Activated CD4-positive, CD25-positive, alpha-beta regulatory T cell treated with anti-CD3 and anti-CD28 coated beads, Interleukin-2, amount 50 U/mL, for 24 hours (primary cell): ENCODE measurements at regions not wholly inside any gene's neighbourhood (a gene's known extent, or its start where the extent isn't known, plus 50 kb on each side); places are given as distances from the start of the nearest gene placed in this dataset.
"Not testable (repeated sequence)": the region's sequence is repeated elsewhere in the genome, so short reads cannot be mapped to it uniquely, and the experiment has no call there.

ENCODE experiments used
- ATAC-seq, 2 donors: fragments of 150-1000 bp; cut with Tn5 transposase; one replicate each; pipeline ENCODE4 v1.10.0; 2021; ENCODE audit warnings: mild to moderate bottlenecking in 1 of 2, moderate library complexity in 1 of 2

GRCh38 chr16:48003206-48003907, 152.4 kb downstream of the ABCC12 start:
- ATAC-seq, result no peak

DNA sequence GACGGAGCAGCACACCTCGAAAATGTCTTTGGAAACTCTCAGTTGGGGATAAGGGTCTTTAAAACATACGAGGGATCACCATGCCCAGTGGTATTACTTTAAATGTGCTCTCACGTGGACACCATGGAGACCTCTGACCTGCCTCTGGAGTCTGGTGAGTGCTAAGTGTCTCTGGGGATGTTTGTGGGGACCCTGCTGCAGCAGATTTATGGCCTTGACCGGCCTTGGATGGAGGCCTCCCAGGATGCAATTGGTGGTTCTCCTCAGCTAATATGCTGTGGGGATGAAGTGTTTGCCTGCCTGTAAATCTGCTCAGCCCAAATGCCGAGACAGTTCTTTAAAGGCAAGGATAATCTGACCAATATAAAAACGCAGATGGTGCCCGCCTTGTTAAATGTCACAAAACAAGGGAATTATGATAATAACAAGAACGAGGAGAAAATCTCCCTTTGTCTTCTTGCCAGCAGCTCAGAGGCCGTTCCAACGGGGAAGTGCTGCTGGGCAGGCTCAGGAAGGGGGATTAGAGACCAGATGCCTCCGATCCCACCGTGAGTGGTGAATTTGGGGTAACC, 154.4 kb downstream of the ABCC12 start:
- ATAC-seq, result no peak

DNA sequence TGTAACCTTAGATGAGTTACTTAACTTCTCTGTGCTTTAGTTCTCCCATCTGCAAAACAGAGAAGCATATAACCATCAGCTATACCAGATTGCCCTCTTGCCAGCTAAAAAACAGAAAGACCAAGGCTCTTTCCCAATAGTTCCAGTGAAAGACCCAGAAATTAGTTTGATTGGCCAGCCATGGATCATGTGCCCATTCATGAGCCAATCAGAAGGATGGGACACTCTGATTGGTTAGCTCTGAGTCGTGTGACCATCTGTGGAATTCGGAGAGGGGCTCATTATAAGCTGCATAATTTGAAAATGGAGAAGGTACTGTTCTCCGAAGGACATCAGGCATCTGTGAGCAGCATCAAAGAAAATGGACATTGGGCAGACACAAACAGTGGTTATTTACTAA, 155.2 kb downstream of the ABCC12 start:
- no peak for ATAC-seq

- no peak for ATAC-seq
Measured at GRCh38 chr16:47999595-47999994, 156.2 kb downstream of the ABCC12 start.

GRCh38 chr16:47995354-47995753, 160.4 kb downstream of the ABCC12 start:
- no peak for ATAC-seq

- ATAC-seq, result no peak
Measured at GRCh38 chr16:47991491-47991890, 164.3 kb downstream of the ABCC12 start.

GRCh38 chr16:47990676-47991075, 165.1 kb downstream of the ABCC12 start:
- no peak for ATAC-seq

DNA sequence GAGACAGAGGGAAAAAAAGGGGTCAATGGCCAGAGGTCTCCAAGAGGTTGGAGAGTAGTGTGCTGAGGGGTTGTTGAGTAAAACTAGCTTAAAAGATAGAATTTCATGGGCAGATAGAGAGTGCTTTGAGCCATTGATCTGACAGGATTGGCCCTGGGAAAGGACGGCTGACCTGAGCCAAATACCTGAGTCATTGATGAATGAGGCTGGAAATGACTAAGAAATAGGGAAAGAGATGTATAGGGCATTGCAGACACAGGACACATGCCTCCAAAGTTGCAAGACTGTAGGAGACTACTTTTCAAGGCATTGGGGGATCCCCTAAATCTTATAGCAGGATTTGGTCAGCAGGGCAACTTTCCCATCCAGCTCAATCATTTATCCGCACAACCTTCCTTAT, 168.7 kb downstream of the ABCC12 start:
- ATAC-seq, result no peak

- no peak for ATAC-seq
Measured at GRCh38 chr16:47986031-47986430, 169.8 kb downstream of the ABCC12 start.

DNA sequence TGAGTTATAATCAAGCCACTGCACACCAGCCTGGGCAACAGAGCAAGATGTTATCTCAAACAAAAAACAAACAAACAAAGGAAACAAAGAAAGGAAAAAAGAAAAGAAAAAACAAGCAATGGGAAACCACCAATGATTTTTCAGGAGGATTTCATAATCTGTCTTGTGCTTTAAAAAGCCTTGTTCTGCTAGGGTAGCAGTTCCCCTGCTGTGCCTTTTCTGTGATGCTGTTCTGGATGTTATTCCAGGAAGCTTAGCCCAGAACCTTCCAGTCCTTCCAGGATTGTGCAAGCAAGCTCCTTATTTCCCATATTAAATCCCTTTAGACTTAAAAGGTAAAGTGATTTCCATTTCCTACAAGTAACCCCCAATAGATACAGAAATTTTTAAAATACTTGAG, 171.1 kb downstream of the ABCC12 start:
- ATAC-seq, result no peak

- no peak for ATAC-seq
Measured at GRCh38 chr16:47983999-47984580, 171.7 kb downstream of the ABCC12 start.

DNA sequence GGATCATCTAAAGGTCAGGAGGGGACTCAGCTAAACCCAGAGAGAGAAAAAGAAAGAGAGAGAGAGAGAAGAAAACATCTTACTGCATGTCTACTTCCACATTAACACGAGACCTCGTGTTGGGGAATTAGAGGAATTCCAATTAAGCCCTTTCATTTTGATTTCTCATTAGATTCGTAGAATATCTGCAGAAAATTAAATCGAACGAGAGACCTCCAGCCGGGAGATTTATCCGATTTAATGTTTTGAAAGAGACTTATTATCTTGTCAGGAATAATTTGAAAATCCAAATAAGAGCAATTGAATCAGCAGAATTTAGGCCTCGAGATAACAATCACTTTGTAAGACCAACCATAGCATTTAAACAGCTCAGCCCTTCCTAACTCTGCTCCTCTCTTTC, 175.6 kb downstream of the ABCC12 start:
- ATAC-seq, result no peak

DNA sequence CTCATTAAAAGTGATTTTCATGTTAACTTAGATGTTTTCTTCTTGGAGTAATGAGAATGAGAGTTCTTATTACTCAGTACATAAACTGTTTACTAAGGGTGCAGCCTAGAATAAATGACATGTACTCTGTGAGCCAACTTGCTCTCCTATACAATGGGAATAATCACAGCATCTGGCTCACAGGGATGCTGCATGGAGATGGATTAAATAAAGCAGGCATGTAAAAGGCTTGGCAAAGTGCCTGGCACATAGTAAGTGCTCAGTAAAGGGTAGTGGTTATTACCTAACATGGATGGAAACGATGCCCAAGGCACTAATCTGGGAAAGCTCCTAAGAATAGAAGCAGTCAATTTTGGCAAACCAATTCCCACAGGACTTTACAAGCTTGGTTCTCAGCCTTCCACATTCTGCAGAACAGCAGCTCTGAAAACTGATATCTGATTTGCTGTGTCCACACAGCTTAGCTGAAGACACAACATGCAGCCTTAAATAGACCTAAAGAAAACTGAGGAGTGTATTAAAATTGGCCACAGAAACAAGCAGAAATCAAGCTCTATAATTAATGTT, 176.1 kb downstream of the ABCC12 start:
- ATAC-seq, result no peak

GRCh38 chr16:47979164-47979520, 176.7 kb downstream of the ABCC12 start:
- no peak for ATAC-seq

DNA sequence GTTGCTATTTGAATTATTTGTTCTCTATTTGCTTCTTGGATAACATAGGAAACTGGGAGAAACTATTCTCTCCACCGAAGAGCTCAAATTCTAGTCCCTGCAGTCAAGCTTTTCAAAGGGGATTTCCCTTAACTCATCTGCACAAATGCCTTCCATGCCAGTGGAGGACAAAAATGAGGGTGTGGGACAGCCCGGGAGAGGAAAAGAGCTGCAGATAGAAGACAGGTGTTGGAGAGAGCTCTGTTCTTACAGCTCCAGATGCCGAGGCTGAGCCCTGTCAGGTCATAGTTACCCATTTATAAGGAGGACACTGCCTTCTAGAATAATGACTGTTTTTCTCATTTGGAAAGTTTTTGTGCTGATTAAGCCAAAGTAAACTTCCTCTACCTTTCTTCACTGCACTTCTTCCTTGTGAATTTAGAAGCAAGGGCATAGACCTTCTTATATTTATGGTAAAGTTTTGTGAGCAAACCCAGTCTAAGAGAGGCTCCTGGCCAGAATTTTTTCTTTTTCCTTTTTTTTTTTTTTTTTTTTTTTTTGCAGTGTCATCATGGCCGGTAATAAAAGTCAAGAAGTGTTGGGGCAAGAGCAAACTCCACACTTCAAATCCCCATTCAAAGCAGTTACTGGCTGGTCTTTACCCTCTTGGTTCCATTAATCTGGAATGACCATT, 177.2 kb downstream of the ABCC12 start:
- ATAC-seq, result no peak

DNA sequence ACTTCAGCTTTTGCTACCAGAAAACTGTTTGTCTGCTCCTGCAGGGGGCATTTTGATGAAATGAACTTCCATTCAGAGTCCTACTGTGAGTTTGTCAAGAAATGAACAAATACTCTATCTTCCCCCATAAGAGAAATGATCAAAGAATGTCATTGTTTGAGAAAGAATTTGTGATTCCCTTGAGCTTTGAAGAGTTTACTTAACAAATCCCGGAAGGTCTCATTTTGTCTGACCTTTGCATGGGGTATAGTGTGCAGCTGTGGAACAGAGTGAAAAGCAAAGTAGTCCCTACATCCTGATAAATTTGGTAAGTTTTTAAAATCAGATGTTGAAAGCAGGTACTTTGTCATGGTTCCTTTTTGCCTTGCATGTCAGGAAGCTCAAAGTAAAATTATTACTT, 178.0 kb downstream of the ABCC12 start:
- ATAC-seq, result no peak

DNA sequence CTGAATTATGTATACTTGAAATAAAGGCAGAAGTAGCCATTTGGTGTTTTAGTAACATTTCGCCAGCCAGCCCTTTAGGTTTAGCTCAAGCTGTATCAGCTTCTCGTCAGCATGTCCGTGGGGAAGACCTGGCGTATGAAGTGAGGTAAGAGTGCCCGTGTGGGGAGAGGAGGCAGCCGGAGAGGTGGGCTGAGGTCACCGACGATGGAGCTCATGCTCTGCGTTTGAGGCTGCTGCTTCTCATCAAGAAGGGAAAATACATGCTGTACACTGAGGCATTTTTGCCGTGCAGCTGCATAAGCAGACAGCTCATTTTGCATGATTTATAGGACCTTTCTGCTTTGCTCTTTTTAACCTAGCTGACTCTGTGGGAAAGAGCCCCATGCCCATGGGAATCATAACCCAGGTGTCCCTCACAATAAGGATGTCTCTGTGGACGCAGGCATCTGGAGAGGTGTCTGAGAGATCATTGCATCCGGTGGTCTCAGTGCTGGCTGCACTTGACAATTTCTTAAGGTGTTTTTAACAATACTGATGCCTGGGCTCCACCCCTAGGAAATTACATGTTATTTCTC, 179.1 kb downstream of the ABCC12 start:
- no peak for ATAC-seq

DNA sequence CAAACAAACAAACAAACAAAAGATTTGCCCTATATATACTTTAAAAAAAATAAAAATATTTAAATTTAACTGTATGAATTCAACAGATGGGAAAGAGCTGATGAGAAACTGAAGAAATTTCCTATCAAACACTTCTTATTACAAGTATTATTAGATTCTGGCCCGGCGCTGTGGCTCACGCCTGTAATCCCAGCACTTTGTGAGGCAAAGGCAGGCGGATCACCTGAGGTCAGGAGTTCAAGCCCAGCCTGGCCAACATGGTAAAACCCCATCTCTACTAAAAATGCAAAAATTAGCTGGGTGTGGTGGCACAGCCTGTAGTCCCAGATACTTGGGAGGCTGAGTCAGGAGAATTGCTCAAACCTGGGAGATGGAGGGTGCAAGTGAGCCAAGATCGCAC, 180.8 kb downstream of the ABCC12 start:
- ATAC-seq, result not testable (repeated sequence)

- ATAC-seq, result no peak
Measured at GRCh38 chr16:47973552-47973951, 182.2 kb downstream of the ABCC12 start.

DNA sequence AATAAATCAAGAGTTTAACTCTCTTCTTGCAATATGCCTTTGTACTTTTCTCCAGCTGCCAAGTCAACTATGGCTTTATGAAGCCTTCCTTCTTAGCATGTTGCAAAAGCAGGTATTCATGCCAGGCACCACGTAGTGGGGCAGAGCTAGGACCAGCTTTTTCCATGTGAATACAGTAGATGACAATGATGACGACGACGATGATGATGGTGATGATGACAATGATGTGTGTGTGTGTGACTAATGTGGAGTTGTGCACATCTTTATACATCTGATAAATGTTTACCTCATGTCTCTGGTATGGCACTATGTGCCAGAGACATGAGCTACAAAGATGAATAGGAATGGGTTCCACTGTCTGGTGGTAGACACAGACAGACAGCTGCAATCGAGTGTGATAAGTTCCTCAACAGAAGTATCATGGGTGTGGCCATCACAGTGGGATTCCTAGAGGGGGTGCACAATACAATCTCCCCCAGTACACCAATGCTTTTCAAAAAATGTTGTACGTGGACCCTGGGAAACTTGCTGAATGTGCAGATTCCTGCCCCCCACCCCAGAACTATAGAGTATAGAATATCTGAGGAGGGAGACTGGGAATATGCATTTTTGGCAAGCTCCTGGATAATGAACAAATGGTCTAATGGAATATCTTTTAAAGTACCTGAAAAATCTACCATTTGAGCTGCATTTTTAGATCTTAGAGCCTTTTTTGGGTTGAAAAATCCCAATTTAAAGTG, 183.4 kb downstream of the ABCC12 start:
- ATAC-seq, result no peak

GRCh38 chr16:47971225-47971624, 184.6 kb downstream of the ABCC12 start:
- ATAC-seq, result no peak

- no peak for ATAC-seq
Measured at GRCh38 chr16:47970291-47970931, 185.4 kb downstream of the ABCC12 start.
